T-cell (primary cell): ENCODE measurements at regions not wholly inside any gene's neighbourhood (a gene's known extent, or its start where the extent isn't known, plus 50 kb on each side); places are given as distances from the start of the nearest gene placed in this dataset.

Source experiments
- ATAC-seq, 4 experiments: fragments of 200-7000 bp in 3 of 4; fragments of 150-1000 bp in 1 of 4; cut with Tn5 transposase; replicated peaks in 1 of 4; 1 replicate in 3 of 4; 2 replicates in 1 of 4; pipeline ENCODE4 v1.10.0; 2021; ENCODE audit warnings: moderate library complexity in 3 of 4, mild to moderate bottlenecking in 2 of 4, moderate number of reproducible peaks in 1 of 4
- CTCF ChIA-PET, 2 donors: fragments of 300-600 bp; sonication (Branson Sonifier 250); formaldehyde crosslinking; loops; one replicate each; lab custom pipeline; 2022; ENCODE audit warnings: antibody characterized with exemption in 2 of 2; lab: Charles Lee
- POLR2A ChIA-PET, 2 donors: fragments of 300-600 bp; sonication (Branson Sonifier 250); formaldehyde crosslinking; loops; one replicate each; lab custom pipeline; 2022; ENCODE audit warnings: antibody characterized with exemption in 2 of 2; lab: Charles Lee
- DNase-seq, 35 experiments: peaks; one replicate each; pipeline versions ENCODE4 v3.0.0 to v3.0.0-alpha.2; 2013 to 2023
- H3K27ac ChIP-seq: one replicate; pipeline ENCODE4 v1.5.1; 2013; ENCODE audit warnings: low read length
- H3K27me3 ChIP-seq, 2 experiments: replicated peaks in 1 of 2; 1 replicate in 1 of 2; 2 replicates in 1 of 2; pipeline versions ENCODE4 v1.6.1 to v1.7.0; 2013; ENCODE audit warnings: low read length in 1 of 2, mixed read lengths in 1 of 2; ENCODE audit not compliant: control insufficient read depth in 2 of 2, insufficient read depth in 2 of 2; ENCODE audit errors: extremely low read depth in 1 of 2
- H3K36me3 ChIP-seq, 2 donors: 1 replicate in 1 of 2; 2 replicates in 1 of 2; pipeline versions ENCODE4 v1.6.1 to v1.7.0; 2013; ENCODE audit warnings: low read length in 1 of 2; ENCODE audit not compliant: control insufficient read depth in 2 of 2, insufficient read depth in 1 of 2; ENCODE audit errors: extremely low read depth in 1 of 2
- H3K4me1 ChIP-seq, 2 experiments: 1 replicate in 1 of 2; 2 replicates in 1 of 2; pipeline versions ENCODE4 v1.6.1 to v1.7.0; 2013; ENCODE audit warnings: low read length in 2 of 2, mixed read lengths in 1 of 2; ENCODE audit not compliant: insufficient read depth in 2 of 2, control insufficient read depth in 1 of 2; ENCODE audit errors: extremely low read depth in 1 of 2
- H3K4me3 ChIP-seq, 2 donors: 1 replicate in 1 of 2; 2 replicates in 1 of 2; pipeline versions ENCODE4 v1.5.1 to v1.7.0; 2013; ENCODE audit warnings: mild to moderate bottlenecking in 2 of 2, low read length in 1 of 2, moderate library complexity in 1 of 2; ENCODE audit not compliant: control insufficient read depth in 1 of 2; ENCODE audit errors: extremely low read depth in 1 of 2
- H3K9me3 ChIP-seq: 2 replicates; pipeline ENCODE4 v1.7.0; 2013
- H3K27ac Mint-ChIP-seq, 2 donors: one replicate each; pipeline ENCODE4 v1.8.0; 2020 to 2021; ENCODE audit warnings: mild to moderate bottlenecking in 2 of 2, mixed read lengths in 2 of 2
- H3K27me3 Mint-ChIP-seq, 2 donors: one replicate each; pipeline ENCODE4 v1.8.0; 2021 to 2022; ENCODE audit warnings: mixed read lengths in 2 of 2
- H3K36me3 Mint-ChIP-seq: one replicate; pipeline ENCODE4 v1.8.0; 2021; ENCODE audit warnings: mixed read lengths
- H3K4me1 Mint-ChIP-seq, 3 donors: one replicate each; pipeline ENCODE4 v1.8.0; 2020 to 2022; ENCODE audit warnings: mixed read lengths in 3 of 3, mild to moderate bottlenecking in 1 of 3
- H3K4me3 Mint-ChIP-seq, 3 donors: one replicate each; pipeline ENCODE4 v1.8.0; 2020 to 2022; ENCODE audit warnings: mild to moderate bottlenecking in 3 of 3, mixed read lengths in 3 of 3, moderate library complexity in 3 of 3
- H3K9me3 Mint-ChIP-seq, 3 donors: one replicate each; pipeline ENCODE4 v1.8.0; 2020 to 2022; ENCODE audit warnings: mixed read lengths in 3 of 3
- WGBS: methylation state at CpG from one replicate; pipeline ENCODE4 v1.1.5; 2013; ENCODE audit warnings: missing lambda C conversion rate; ENCODE audit not compliant: insufficient coverage; 5-methylcytosine and 5-hydroxymethylcytosine counted together

- no peak overlapping the region for H3K4me3 Mint-ChIP-seq
- 68% methylated on average over 7 of the region's 10 CpGs for WGBS
- H3K4me1 ChIP-seq = peaks cover 0 to 35% of the 10 kb centered on the region in 2 experiments
- no peaks in the 10 kb centered on the region for H3K36me3 Mint-ChIP-seq
- peaks cover 0 to 9% (median 0%) of the 10 kb centered on the region in 3 donors for H3K4me1 Mint-ChIP-seq
- H3K9me3 ChIP-seq = no peaks in the 10 kb centered on the region
- no peak for DNase-seq
- no peak overlapping the region for H3K27ac Mint-ChIP-seq
- H3K9me3 Mint-ChIP-seq = peaks cover 0 to 3% (median 0%) of the 10 kb centered on the region in 3 donors
- no peak overlapping the region for H3K4me3 ChIP-seq
- H3K36me3 ChIP-seq = no peaks in the 10 kb centered on the region
- no peak overlapping the region for H3K27ac ChIP-seq
- peaks cover 10 to 14% of the 10 kb centered on the region in 2 donors for H3K27me3 Mint-ChIP-seq
- H3K27me3 ChIP-seq = peaks cover 0 to 26% of the 10 kb centered on the region in 2 experiments
- CTCF ChIA-PET = no interaction called here
- ATAC-seq = no peak
- POLR2A ChIA-PET = no interaction called here
These were observed 683.9 kb downstream of the MATN1 start for GRCh38 chr1:30039354-30040080.

GRCh38 chr1:30038134-30039025, 685.0 kb downstream of the MATN1 start:
- Mint-ChIP-seq H3K27ac (no peak overlapping the region), H3K9me3 (peaks cover 0 to 1% (median 0%) of the 10 kb centered on the region in 3 donors), H3K27me3 (peaks cover 10 to 14% of the 10 kb centered on the region in 2 donors), H3K4me3 (no peak overlapping the region), H3K36me3 (no peaks in the 10 kb centered on the region), H3K4me1 (peaks cover 0 to 1% (median 0%) of the 10 kb centered on the region in 3 donors)
- peaks cover 0 to 24% of the 10 kb centered on the region in 2 experiments for H3K4me1 ChIP-seq
- DNase-seq (no peak), ATAC-seq (no peak)
- no peak overlapping the region for H3K4me3 ChIP-seq
- peaks cover 0 to 34% of the 10 kb centered on the region in 2 experiments for H3K27me3 ChIP-seq
- 58% methylated on average over 7 of the region's 9 CpGs for WGBS
- ChIA-PET CTCF (no interaction called here), POLR2A (no interaction called here)
- no peaks in the 10 kb centered on the region for H3K9me3 ChIP-seq
- no peaks in the 10 kb centered on the region for H3K36me3 ChIP-seq
- no peak overlapping the region for H3K27ac ChIP-seq

- H3K4me1 ChIP-seq = peaks cover 0 to 16% of the 10 kb centered on the region in 2 experiments
- Mint-ChIP-seq H3K27me3 (peaks cover 10 to 14% of the 10 kb centered on the region in 2 donors), H3K9me3 (peaks cover 4% of the 10 kb centered on the region in 3 donors), H3K36me3 (no peaks in the 10 kb centered on the region), H3K27ac (no peak overlapping the region), H3K4me3 (no peak overlapping the region), H3K4me1 (no peaks in the 10 kb centered on the region)
- H3K4me3 ChIP-seq = no peak overlapping the region
- H3K9me3 ChIP-seq = no peaks in the 10 kb centered on the region
- WGBS = 75% methylated on average over 7 of the region's 10 CpGs
- DNase-seq (no peak), ATAC-seq (no peak)
- H3K36me3 ChIP-seq = no peaks in the 10 kb centered on the region
- peaks cover 0 to 37% of the 10 kb centered on the region in 2 experiments for H3K27me3 ChIP-seq
- ChIA-PET CTCF (no interaction called here), POLR2A (no interaction called here)
- no peak overlapping the region for H3K27ac ChIP-seq
These were observed 685.9 kb downstream of the MATN1 start for GRCh38 chr1:30037251-30038118.

GRCh38 chr1:30036666-30037065, 686.7 kb downstream of the MATN1 start:
- Mint-ChIP-seq H3K27ac (no peak overlapping the region), H3K27me3 (peaks cover 10 to 14% of the 10 kb centered on the region in 2 donors), H3K4me3 (no peak overlapping the region), H3K9me3 (peaks cover 4 to 8% (median 7%) of the 10 kb centered on the region in 3 donors), H3K36me3 (no peaks in the 10 kb centered on the region), H3K4me1 (no peaks in the 10 kb centered on the region)
- no peak for ATAC-seq
- CTCF ChIA-PET = no interaction called here
- POLR2A ChIA-PET = no interaction called here
- no peak for DNase-seq
- no peak overlapping the region for H3K27ac ChIP-seq
- H3K36me3 ChIP-seq = no peaks in the 10 kb centered on the region
- H3K27me3 ChIP-seq = peaks cover 0 to 37% of the 10 kb centered on the region in 2 experiments
- H3K4me1 ChIP-seq = peaks cover 0 to 8% of the 10 kb centered on the region in 2 experiments
- H3K9me3 ChIP-seq = no peaks in the 10 kb centered on the region
- H3K4me3 ChIP-seq = no peak overlapping the region

DNA sequence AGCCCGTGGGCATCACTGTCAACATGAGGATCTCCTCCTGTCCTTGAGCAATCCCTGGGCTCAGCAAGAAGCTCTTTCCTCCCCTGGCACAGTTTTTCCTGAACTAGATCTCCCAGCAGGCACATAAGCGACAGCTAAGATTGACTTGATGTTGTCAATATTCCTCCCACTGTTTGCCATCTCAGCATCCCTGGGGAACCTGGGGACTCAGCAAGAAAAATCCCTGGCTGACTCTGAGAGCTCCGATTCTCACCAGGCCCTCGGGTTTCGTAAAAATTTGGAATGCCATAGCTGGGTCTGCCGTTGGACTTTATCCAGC, 687.2 kb downstream of the MATN1 start:
- Mint-ChIP-seq H3K36me3 (no peaks in the 10 kb centered on the region), H3K4me3 (no peak overlapping the region)

More for the DNA sequence above, 687.2 kb downstream of the MATN1 start:
- H3K4me3 ChIP-seq = no peak overlapping the region
- DNase-seq (no peak), ATAC-seq (no peak)
- Mint-ChIP-seq H3K4me1 (no peaks in the 10 kb centered on the region), H3K9me3 (peaks cover 4 to 8% (median 7%) of the 10 kb centered on the region in 3 donors), H3K27ac (no peak overlapping the region), H3K27me3 (peaks cover 10 to 14% of the 10 kb centered on the region in 2 donors)
- H3K27ac ChIP-seq = no peak overlapping the region
- peaks cover 0 to 5% of the 10 kb centered on the region in 2 experiments for H3K4me1 ChIP-seq
- CTCF ChIA-PET = no interaction called here
- peaks cover 0 to 37% of the 10 kb centered on the region in 2 experiments for H3K27me3 ChIP-seq
- H3K9me3 ChIP-seq = no peaks in the 10 kb centered on the region
- H3K36me3 ChIP-seq = no peaks in the 10 kb centered on the region
- 85% methylated on average over 4 of the region's 6 CpGs for WGBS
- POLR2A ChIA-PET = no interaction called here
